ENCODE measurements at regions not wholly inside any gene's neighbourhood (a gene's known extent, or its start where the extent isn't known, plus 50 kb on each side); places are given as distances from the start of the nearest gene placed in this dataset.

DNA sequence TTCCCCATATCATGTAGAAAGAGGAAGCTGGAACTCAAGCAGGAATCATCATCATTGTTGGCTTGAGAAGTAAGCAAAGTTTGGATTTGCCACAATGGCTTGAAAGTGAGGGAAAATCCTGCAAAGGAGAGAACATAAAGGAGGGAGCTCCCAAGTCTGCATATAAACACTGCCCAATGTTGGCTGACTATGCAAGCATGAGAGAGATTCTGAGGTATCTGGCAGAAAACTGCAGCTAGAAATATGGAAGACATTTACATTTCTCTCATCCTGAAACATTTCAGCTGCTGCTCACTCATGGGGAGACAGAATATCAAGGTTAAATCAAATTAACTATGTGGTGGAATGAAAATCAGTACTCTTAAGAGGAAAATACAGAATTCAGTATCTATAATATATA is 415.6 kb upstream of the TNC start:
- TF ChIP-seq, protein P1, sequence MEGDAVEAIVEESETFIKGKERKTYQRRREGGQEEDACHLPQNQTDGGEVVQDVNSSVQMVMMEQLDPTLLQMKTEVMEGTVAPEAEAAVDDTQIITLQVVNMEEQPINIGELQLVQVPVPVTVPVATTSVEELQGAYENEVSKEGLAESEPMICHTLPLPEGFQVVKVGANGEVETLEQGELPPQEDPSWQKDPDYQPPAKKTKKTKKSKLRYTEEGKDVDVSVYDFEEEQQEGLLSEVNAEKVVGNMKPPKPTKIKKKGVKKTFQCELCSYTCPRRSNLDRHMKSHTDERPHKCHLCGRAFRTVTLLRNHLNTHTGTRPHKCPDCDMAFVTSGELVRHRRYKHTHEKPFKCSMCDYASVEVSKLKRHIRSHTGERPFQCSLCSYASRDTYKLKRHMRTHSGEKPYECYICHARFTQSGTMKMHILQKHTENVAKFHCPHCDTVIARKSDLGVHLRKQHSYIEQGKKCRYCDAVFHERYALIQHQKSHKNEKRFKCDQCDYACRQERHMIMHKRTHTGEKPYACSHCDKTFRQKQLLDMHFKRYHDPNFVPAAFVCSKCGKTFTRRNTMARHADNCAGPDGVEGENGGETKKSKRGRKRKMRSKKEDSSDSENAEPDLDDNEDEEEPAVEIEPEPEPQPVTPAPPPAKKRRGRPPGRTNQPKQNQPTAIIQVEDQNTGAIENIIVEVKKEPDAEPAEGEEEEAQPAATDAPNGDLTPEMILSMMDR (IDR thresholded peaks at IDR 0.05), result no peak
- TF ChIP-seq, protein P2, sequence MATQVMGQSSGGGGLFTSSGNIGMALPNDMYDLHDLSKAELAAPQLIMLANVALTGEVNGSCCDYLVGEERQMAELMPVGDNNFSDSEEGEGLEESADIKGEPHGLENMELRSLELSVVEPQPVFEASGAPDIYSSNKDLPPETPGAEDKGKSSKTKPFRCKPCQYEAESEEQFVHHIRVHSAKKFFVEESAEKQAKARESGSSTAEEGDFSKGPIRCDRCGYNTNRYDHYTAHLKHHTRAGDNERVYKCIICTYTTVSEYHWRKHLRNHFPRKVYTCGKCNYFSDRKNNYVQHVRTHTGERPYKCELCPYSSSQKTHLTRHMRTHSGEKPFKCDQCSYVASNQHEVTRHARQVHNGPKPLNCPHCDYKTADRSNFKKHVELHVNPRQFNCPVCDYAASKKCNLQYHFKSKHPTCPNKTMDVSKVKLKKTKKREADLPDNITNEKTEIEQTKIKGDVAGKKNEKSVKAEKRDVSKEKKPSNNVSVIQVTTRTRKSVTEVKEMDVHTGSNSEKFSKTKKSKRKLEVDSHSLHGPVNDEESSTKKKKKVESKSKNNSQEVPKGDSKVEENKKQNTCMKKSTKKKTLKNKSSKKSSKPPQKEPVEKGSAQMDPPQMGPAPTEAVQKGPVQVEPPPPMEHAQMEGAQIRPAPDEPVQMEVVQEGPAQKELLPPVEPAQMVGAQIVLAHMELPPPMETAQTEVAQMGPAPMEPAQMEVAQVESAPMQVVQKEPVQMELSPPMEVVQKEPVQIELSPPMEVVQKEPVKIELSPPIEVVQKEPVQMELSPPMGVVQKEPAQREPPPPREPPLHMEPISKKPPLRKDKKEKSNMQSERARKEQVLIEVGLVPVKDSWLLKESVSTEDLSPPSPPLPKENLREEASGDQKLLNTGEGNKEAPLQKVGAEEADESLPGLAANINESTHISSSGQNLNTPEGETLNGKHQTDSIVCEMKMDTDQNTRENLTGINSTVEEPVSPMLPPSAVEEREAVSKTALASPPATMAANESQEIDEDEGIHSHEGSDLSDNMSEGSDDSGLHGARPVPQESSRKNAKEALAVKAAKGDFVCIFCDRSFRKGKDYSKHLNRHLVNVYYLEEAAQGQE (IDR thresholded peaks at IDR 0.05; ENCODE audit: low read depth, low read length), result no peak
- TF ChIP-seq EZH2phosphoT487 (IDR thresholded peaks at IDR 0.05; ENCODE audit: borderline replicate concordance, low read depth), result no peak
- no peak for TF ChIP-seq ELF1 (IDR thresholded peaks at IDR 0.05)
- TF ChIP-seq SIN3A (IDR thresholded peaks at IDR 0.05; ENCODE audit: borderline replicate concordance, low read depth, low read length), result no peak
- no peak for TF ChIP-seq RAD21 (IDR thresholded peaks at IDR 0.05; ENCODE audit: low read length)
- TF ChIP-seq POLR2AphosphoS5 (IDR thresholded peaks at IDR 0.05; ENCODE audit: low read depth, low read length), result no peak

All from SK-N-SH (cell line).